ENCODE measurements at regions not wholly inside any gene's neighbourhood (a gene's known extent, or its start where the extent isn't known, plus 50 kb on each side); places are given as distances from the start of the nearest gene placed in this dataset.

GRCh38 chr6:146949425-146949824, 254.8 kb upstream of the STXBP5 start:
- Histone ChIP-seq H3K4me1 (ENCODE audit: control insufficient read depth, insufficient read depth, low read length) (peaks cover 6% of the 10 kb centered on the region; the same call in 1 of the 2 replicates), H3K27ac (ENCODE audit: low read length) (peak overlapping the region; percentile 29; the same call in 1 of the 2 replicates), H3K27me3 (ENCODE audit: control insufficient read depth, insufficient read depth, low read length) (no peaks in the 10 kb centered on the region), H3K4me3 (ENCODE audit: low read depth in 2 of 2, low read length in 2 of 2) (no peak overlapping the region), H3K9me3 (ENCODE audit: control insufficient read depth, insufficient read depth, low read depth, low read length) (no peaks in the 10 kb centered on the region), H3K36me3 (ENCODE audit: control insufficient read depth, insufficient read depth, low read length) (no peaks in the 10 kb centered on the region)
- POLR2A ChIA-PET = no interaction called here
- TF ChIP-seq SIN3A (IDR thresholded peaks at IDR 0.05; ENCODE audit: borderline replicate concordance, insufficient read depth, low read depth, low read length) (no peak), TCF7L2 (IDR thresholded peaks at IDR 0.05; ENCODE audit: low read depth, low read length) (no peak), POLR2AphosphoS5 (IDR thresholded peaks at IDR 0.05; ENCODE audit: low read depth, low read length) (no peak)
- TF ChIP-seq, protein P1, sequence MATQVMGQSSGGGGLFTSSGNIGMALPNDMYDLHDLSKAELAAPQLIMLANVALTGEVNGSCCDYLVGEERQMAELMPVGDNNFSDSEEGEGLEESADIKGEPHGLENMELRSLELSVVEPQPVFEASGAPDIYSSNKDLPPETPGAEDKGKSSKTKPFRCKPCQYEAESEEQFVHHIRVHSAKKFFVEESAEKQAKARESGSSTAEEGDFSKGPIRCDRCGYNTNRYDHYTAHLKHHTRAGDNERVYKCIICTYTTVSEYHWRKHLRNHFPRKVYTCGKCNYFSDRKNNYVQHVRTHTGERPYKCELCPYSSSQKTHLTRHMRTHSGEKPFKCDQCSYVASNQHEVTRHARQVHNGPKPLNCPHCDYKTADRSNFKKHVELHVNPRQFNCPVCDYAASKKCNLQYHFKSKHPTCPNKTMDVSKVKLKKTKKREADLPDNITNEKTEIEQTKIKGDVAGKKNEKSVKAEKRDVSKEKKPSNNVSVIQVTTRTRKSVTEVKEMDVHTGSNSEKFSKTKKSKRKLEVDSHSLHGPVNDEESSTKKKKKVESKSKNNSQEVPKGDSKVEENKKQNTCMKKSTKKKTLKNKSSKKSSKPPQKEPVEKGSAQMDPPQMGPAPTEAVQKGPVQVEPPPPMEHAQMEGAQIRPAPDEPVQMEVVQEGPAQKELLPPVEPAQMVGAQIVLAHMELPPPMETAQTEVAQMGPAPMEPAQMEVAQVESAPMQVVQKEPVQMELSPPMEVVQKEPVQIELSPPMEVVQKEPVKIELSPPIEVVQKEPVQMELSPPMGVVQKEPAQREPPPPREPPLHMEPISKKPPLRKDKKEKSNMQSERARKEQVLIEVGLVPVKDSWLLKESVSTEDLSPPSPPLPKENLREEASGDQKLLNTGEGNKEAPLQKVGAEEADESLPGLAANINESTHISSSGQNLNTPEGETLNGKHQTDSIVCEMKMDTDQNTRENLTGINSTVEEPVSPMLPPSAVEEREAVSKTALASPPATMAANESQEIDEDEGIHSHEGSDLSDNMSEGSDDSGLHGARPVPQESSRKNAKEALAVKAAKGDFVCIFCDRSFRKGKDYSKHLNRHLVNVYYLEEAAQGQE (IDR thresholded peaks at IDR 0.05; ENCODE audit: insufficient read depth in 1 of 2, low read depth in 2 of 2, low read length in 1 of 2) = no peak
- no peak for ATAC-seq
- BruUV-seq (replicated peaks) = no TSS peak
- in situ Hi-C loops (cut with HindIII; ENCODE audit: low pct_unique_long_range_greater_than_20kb, low sequenced_read_pairs) = no loop called here
- intact Hi-C loops (cut with micrococcal nuclease; ENCODE audit: unreplicated experiment) = no loop called here
- CTCF ChIA-PET = no interaction called here
- DNase-seq (ENCODE audit: low read depth, low spot score) = no peak

DNA sequence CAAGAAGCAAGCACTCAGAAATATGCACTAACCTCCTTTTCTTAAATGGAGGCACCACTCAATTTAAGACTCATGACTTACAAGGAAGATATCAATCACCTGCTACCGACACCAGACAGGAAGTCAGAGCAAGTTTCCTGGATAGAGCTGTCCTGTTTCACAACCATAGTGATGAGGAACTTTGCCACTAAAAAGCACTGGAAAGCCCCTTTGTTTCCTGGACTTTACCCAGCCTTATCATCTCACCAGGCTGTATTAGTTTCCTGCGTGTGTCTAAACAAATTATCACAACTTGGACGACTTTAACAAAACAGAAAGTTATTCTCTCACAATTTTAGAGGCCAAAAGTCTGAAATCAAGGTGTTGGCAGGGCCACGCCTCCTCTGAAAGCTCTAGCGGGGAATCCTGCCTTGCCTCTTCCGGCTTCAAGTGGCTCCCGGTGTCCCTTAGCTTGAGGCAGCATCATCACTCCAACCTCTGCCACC, 253.8 kb upstream of the STXBP5 start:
- in situ Hi-C loops (cut with HindIII; ENCODE audit: low pct_unique_long_range_greater_than_20kb, low sequenced_read_pairs) = no loop called here

More for the DNA sequence above, 253.8 kb upstream of the STXBP5 start:
- no peaks in the 10 kb centered on the region for H3K36me3 ChIP-seq (ENCODE audit: control insufficient read depth, insufficient read depth, low read length)
- ChIA-PET CTCF (no interaction called here), POLR2A (no interaction called here)
- peaks cover 6% of the 10 kb centered on the region; the same call in 1 of the 2 replicates for H3K4me1 ChIP-seq (ENCODE audit: control insufficient read depth, insufficient read depth, low read length)
- ATAC-seq (no peak), DNase-seq (ENCODE audit: low read depth, low spot score) (no peak)
- no TSS peak for BruUV-seq (replicated peaks)
- H3K4me3 ChIP-seq (ENCODE audit: low read depth in 2 of 2, low read length in 2 of 2) = no peak overlapping the region
- H3K27me3 ChIP-seq (ENCODE audit: control insufficient read depth, insufficient read depth, low read length) = no peaks in the 10 kb centered on the region
- intact Hi-C loops (cut with micrococcal nuclease; ENCODE audit: unreplicated experiment) = no loop called here
- TF ChIP-seq, protein P1 (IDR thresholded peaks at IDR 0.05; ENCODE audit: insufficient read depth in 1 of 2, low read depth in 2 of 2, low read length in 1 of 2) = no peak
- TF ChIP-seq, protein P2, sequence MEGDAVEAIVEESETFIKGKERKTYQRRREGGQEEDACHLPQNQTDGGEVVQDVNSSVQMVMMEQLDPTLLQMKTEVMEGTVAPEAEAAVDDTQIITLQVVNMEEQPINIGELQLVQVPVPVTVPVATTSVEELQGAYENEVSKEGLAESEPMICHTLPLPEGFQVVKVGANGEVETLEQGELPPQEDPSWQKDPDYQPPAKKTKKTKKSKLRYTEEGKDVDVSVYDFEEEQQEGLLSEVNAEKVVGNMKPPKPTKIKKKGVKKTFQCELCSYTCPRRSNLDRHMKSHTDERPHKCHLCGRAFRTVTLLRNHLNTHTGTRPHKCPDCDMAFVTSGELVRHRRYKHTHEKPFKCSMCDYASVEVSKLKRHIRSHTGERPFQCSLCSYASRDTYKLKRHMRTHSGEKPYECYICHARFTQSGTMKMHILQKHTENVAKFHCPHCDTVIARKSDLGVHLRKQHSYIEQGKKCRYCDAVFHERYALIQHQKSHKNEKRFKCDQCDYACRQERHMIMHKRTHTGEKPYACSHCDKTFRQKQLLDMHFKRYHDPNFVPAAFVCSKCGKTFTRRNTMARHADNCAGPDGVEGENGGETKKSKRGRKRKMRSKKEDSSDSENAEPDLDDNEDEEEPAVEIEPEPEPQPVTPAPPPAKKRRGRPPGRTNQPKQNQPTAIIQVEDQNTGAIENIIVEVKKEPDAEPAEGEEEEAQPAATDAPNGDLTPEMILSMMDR (IDR thresholded peaks at IDR 0.05) = no peak
- no peak for TF ChIP-seq POLR2AphosphoS5 (IDR thresholded peaks at IDR 0.05; ENCODE audit: low read depth, low read length)
- no peak for TF ChIP-seq TCF7L2 (IDR thresholded peaks at IDR 0.05; ENCODE audit: low read depth, low read length)
- no peak for TF ChIP-seq SIN3A (IDR thresholded peaks at IDR 0.05; ENCODE audit: borderline replicate concordance, insufficient read depth, low read depth, low read length)
- no peaks in the 10 kb centered on the region for H3K9me3 ChIP-seq (ENCODE audit: control insufficient read depth, insufficient read depth, low read depth, low read length)
- H3K27ac ChIP-seq (ENCODE audit: low read length) = peak overlapping the region; percentile 68; the same call in 1 of the 2 replicates
